ENCODE measurements at regions not wholly inside any gene's neighbourhood (a gene's known extent, or its start where the extent isn't known, plus 50 kb on each side); places are given as distances from the start of the nearest gene placed in this dataset.

DNA sequence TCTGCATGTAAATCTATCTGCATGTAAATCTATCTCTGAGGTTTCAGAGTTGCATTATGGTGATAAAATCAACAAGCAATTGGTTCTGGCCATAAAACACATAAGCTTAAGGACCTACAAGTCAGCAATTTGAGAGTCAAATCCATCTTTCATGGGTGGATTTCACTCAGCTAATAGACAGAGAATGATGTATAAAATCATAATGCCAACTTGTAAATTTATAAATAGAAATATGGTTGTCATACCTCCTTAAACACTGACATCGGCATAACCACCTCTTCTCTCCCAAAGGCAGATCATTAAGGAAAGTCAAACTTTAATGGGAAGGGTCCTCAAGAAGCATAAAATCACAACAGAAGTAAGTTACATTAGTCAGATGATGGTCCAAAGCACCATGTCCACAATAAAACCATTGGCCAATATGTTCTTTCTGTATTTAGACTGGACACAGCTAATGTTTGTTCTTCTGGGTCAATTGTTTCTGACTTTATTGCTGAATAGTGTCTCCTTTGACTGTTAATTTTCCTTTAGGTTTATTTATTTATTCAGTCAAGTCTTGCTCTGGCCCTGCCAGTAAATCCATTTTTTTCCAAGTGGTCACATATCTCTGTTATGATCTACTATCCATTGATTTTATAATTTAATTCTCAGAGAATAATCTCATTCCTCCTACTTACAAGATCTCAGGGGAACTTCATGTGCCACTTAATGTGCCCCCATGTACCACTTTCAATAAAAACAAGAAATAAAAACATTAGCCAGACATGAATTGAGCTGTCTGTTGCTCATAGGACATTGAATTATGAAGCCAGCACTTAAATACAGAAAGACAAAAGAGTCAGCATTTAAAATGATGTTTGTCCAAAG is 382.9 kb upstream of the IRAK1BP1 start:
- dilution Hi-C loops (cut with HindIII; ENCODE audit: low sequenced_read_pairs, unreplicated experiment): no loop called here
- H3K4me2 ChIP-seq (ENCODE audit: low read depth, low read length): no peak overlapping the region

More for the DNA sequence above, 382.9 kb upstream of the IRAK1BP1 start:
- BruUV-seq (replicated peaks): no TSS peak
- Histone ChIP-seq H3K27ac (ENCODE audit: insufficient read depth, low read length) (no peak overlapping the region), H3K9me3 (ENCODE audit: control insufficient read depth, insufficient read depth, low read length) (no peaks in the 10 kb centered on the region), H3K36me3 (ENCODE audit: control insufficient read depth, insufficient read depth, low read length) (no peaks in the 10 kb centered on the region), H3K9ac (ENCODE audit: low read depth, low read length) (no peak overlapping the region), H3K56ac (ENCODE audit: extremely low read depth, insufficient read depth, low read length) (no peak overlapping the region), H2AK5ac (ENCODE audit: low read depth, low read length) (no peak overlapping the region), H2BK5ac (ENCODE audit: low read depth, low read length, poor library complexity, severe bottlenecking) (no peak overlapping the region), H2BK120ac (ENCODE audit: low read depth, low read length) (no peak overlapping the region), H3K23ac (ENCODE audit: low read depth, low read length) (no peak overlapping the region), H4K8ac (ENCODE audit: low read depth in 2 of 2, low read length in 2 of 2) (no peak overlapping the region), H3K14ac (replicated peaks; ENCODE audit: low read depth, low read length) (no peak overlapping the region), H2AK9ac (replicated peaks; ENCODE audit: low read depth, low read length, poor library complexity) (no peak overlapping the region), H3K9me1 (ENCODE audit: insufficient read depth, low read length) (no peaks in the 10 kb centered on the region), H3K27me3 (ENCODE audit: control insufficient read depth, insufficient read depth, low read length) (no peaks in the 10 kb centered on the region), H3K4me3 (ENCODE audit: insufficient read depth, low read depth, low read length) (no peak overlapping the region), H2AFZ (replicated peaks; ENCODE audit: low read length, poor library complexity) (no peak overlapping the region), H3K4me1 (ENCODE audit: control insufficient read depth, insufficient read depth, low read length) (peaks cover under 1% of the 10 kb centered on the region; the same call in 1 of the 2 replicates), H3K4ac (ENCODE audit: low read depth, low read length) (no peak overlapping the region), H3K18ac (ENCODE audit: low read depth, low read length) (no peak overlapping the region; the same call in 1 of the 2 replicates), H2BK20ac (ENCODE audit: low read depth, low read length) (no peak overlapping the region), H4K91ac (ENCODE audit: insufficient read depth, low read depth, low read length) (no peak overlapping the region), H4K20me1 (ENCODE audit: insufficient read depth, low read length) (no peaks in the 10 kb centered on the region), H4K5ac (ENCODE audit: low read depth, low read length) (no peak overlapping the region), H3K79me1 (ENCODE audit: low read depth in 1 of 2, low read length in 2 of 2) (no peaks in the 10 kb centered on the region; a peak in 1 of 4 replicates), H2BK15ac (ENCODE audit: low read depth, low read length) (no peak overlapping the region)
- ATAC-seq (ENCODE audit: low read depth): no peak
- in situ Hi-C loops (cut with MboI; ENCODE audit: low sequenced_read_pairs) (no loop called here), intact Hi-C loops (cut with micrococcal nuclease) (no loop called here)
- ChIA-PET CTCF (interaction anchor here (0.6 kb wide), 1 partner anchor 98 kb away, joined by 3 read pairs; no protein-coding TSS in a partner anchor), POLR2A (ENCODE audit: unreplicated experiment) (no interaction called here)
- no CpG with 5 or more reads among the region's 1 CpG for WGBS, 2 experiments (ENCODE audit: extremely low coverage in 2 of 2, insufficient read length in 1 of 2)
- no peak for DNase-seq
- TF ChIP-seq CEBPB (IDR thresholded peaks at IDR 0.05; ENCODE audit: low read depth, low read length) (no peak), RCOR1 (IDR thresholded peaks at IDR 0.05; ENCODE audit: insufficient replicate concordance, low read length) (no peak), RAD21 (IDR thresholded peaks at IDR 0.05; ENCODE audit: low read length) (no peak), FOS (IDR thresholded peaks at IDR 0.05; ENCODE audit: low read depth, low read length) (no peak), MAZ (IDR thresholded peaks at IDR 0.05; ENCODE audit: borderline replicate concordance, low read depth, low read length) (no peak), SMC3 (IDR thresholded peaks at IDR 0.05; ENCODE audit: low read depth, low read length) (no peak), MXI1 (IDR thresholded peaks at IDR 0.05; ENCODE audit: borderline replicate concordance, low read depth, low read length) (no peak), NFE2L2 (IDR thresholded peaks at IDR 0.05; ENCODE audit: low read depth, low read length) (no peak), MAFK (IDR thresholded peaks at IDR 0.05; ENCODE audit: low read depth, low read length) (no peak), BHLHE40 (IDR thresholded peaks at IDR 0.05; ENCODE audit: low read depth, low read length) (no peak)
- TF ChIP-seq, protein P1, sequence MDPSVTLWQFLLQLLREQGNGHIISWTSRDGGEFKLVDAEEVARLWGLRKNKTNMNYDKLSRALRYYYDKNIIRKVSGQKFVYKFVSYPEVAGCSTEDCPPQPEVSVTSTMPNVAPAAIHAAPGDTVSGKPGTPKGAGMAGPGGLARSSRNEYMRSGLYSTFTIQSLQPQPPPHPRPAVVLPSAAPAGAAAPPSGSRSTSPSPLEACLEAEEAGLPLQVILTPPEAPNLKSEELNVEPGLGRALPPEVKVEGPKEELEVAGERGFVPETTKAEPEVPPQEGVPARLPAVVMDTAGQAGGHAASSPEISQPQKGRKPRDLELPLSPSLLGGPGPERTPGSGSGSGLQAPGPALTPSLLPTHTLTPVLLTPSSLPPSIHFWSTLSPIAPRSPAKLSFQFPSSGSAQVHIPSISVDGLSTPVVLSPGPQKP (IDR thresholded peaks at IDR 0.05; ENCODE audit: borderline replicate concordance, low read depth, low read length): no peak
- TF ChIP-seq, protein P2, sequence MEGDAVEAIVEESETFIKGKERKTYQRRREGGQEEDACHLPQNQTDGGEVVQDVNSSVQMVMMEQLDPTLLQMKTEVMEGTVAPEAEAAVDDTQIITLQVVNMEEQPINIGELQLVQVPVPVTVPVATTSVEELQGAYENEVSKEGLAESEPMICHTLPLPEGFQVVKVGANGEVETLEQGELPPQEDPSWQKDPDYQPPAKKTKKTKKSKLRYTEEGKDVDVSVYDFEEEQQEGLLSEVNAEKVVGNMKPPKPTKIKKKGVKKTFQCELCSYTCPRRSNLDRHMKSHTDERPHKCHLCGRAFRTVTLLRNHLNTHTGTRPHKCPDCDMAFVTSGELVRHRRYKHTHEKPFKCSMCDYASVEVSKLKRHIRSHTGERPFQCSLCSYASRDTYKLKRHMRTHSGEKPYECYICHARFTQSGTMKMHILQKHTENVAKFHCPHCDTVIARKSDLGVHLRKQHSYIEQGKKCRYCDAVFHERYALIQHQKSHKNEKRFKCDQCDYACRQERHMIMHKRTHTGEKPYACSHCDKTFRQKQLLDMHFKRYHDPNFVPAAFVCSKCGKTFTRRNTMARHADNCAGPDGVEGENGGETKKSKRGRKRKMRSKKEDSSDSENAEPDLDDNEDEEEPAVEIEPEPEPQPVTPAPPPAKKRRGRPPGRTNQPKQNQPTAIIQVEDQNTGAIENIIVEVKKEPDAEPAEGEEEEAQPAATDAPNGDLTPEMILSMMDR (conservative IDR thresholded peaks at IDR 0.05; ENCODE audit: low read depth, low read length): no peak

Data from IMR-90 (cell line).